PC-9 (cell line): ENCODE measurements at regions not wholly inside any gene's neighbourhood (a gene's known extent, or its start where the extent isn't known, plus 50 kb on each side); places are given as distances from the start of the nearest gene placed in this dataset.

Experiments used
- CTCF ChIP-seq: fragments of 200-600 bp; sonication (generic); conservative IDR thresholded peaks from 2 replicates; pipeline ENCODE4 v1.6.1; 2017; ENCODE audit warnings: mixed run types, antibody characterized with exemption, mild to moderate bottlenecking, moderate library complexity
- EZH2 ChIP-seq: fragments of 200-600 bp; sonication (generic); IDR thresholded peaks from 2 replicates; pipeline ENCODE4 v1.8.0; 2017; ENCODE audit warnings: antibody characterized with exemption, low read depth

GRCh38 chr12:67103521-67103920 is 165.6 kb upstream of the CAND1 start:
- no peak for TF ChIP-seq CTCF
- no peak for TF ChIP-seq EZH2
